ENCODE measurements at regions not wholly inside any gene's neighbourhood (a gene's known extent, or its start where the extent isn't known, plus 50 kb on each side); places are given as distances from the start of the nearest gene placed in this dataset.

GRCh38 chr14:22460461-22461195 is 128.4 kb downstream of the DAD1 start:
- Mint-ChIP-seq H3K27me3 (ENCODE audit: low read depth) (peaks cover 15% of the 10 kb centered on the region), H3K4me3 (no peak overlapping the region), H3K36me3 (ENCODE audit: low read depth) (no peaks in the 10 kb centered on the region), H3K4me1 (no peaks in the 10 kb centered on the region), H3K9me3 (no peaks in the 10 kb centered on the region), H3K27ac (ENCODE audit: unreplicated experiment) (no peak overlapping the region)
- DNase-seq (ENCODE audit: low read depth, low spot score): no peak
- no peak for TF ChIP-seq CTCF (conservative IDR thresholded peaks at IDR 0.05)

- peaks cover 15% of the 10 kb centered on the region for H3K27me3 Mint-ChIP-seq (ENCODE audit: low read depth)
- H3K4me1 Mint-ChIP-seq: no peaks in the 10 kb centered on the region
- H3K9me3 Mint-ChIP-seq: no peaks in the 10 kb centered on the region
- DNase-seq (ENCODE audit: low read depth, low spot score): no peak
- no peak overlapping the region for H3K27ac Mint-ChIP-seq (ENCODE audit: unreplicated experiment)
- no peaks in the 10 kb centered on the region for H3K36me3 Mint-ChIP-seq (ENCODE audit: low read depth)
- TF ChIP-seq CTCF (conservative IDR thresholded peaks at IDR 0.05): no peak
- H3K4me3 Mint-ChIP-seq: no peak overlapping the region
Observed at GRCh38 chr14:22458737-22459136, 130.3 kb downstream of the DAD1 start.

GRCh38 chr14:22456998-22457594 is 131.9 kb downstream of the DAD1 start:
- H3K4me1 Mint-ChIP-seq: no peaks in the 10 kb centered on the region
- H3K27me3 Mint-ChIP-seq (ENCODE audit: low read depth): peaks cover 18% of the 10 kb centered on the region
- H3K36me3 Mint-ChIP-seq (ENCODE audit: low read depth): no peaks in the 10 kb centered on the region
- DNase-seq (ENCODE audit: low read depth, low spot score): no peak
- H3K4me3 Mint-ChIP-seq: no peak overlapping the region
- H3K27ac Mint-ChIP-seq (ENCODE audit: unreplicated experiment): no peak overlapping the region
- no peaks in the 10 kb centered on the region for H3K9me3 Mint-ChIP-seq
- no peak for TF ChIP-seq CTCF (conservative IDR thresholded peaks at IDR 0.05)

- DNase-seq (ENCODE audit: low read depth, low spot score): no peak
- Mint-ChIP-seq H3K4me1 (no peaks in the 10 kb centered on the region), H3K27me3 (ENCODE audit: low read depth) (peaks cover 18% of the 10 kb centered on the region), H3K9me3 (no peaks in the 10 kb centered on the region), H3K27ac (ENCODE audit: unreplicated experiment) (no peak overlapping the region), H3K4me3 (no peak overlapping the region), H3K36me3 (ENCODE audit: low read depth) (no peaks in the 10 kb centered on the region)
- TF ChIP-seq CTCF (conservative IDR thresholded peaks at IDR 0.05): no peak
Observed at GRCh38 chr14:22456421-22456820, 132.6 kb downstream of the DAD1 start.

- Mint-ChIP-seq H3K36me3 (ENCODE audit: low read depth) (no peaks in the 10 kb centered on the region), H3K27ac (ENCODE audit: unreplicated experiment) (no peak overlapping the region), H3K27me3 (ENCODE audit: low read depth) (peaks cover 11% of the 10 kb centered on the region), H3K4me1 (peaks cover 14% of the 10 kb centered on the region), H3K4me3 (no peak overlapping the region), H3K9me3 (no peaks in the 10 kb centered on the region)
- DNase-seq (ENCODE audit: low read depth, low spot score): no peak
- TF ChIP-seq CTCF (conservative IDR thresholded peaks at IDR 0.05): no peak
Observed at GRCh38 chr14:22452330-22452729, 136.7 kb downstream of the DAD1 start.

All from neural crest cell (in vitro differentiated cells).